NB4 (cell line): ENCODE measurements at regions not wholly inside any gene's neighbourhood (a gene's known extent, or its start where the extent isn't known, plus 50 kb on each side); places are given as distances from the start of the nearest gene placed in this dataset.

ENCODE experiments used
- DNase-seq: peaks from one replicate; pipeline ENCODE4 v3.0.0; 2010; ENCODE audit warnings: low read depth
- H3K4me3 ChIP-seq: one replicate; pipeline ENCODE4 v1.5.1; 2011; ENCODE audit warnings: mild to moderate bottlenecking, low read depth, low read length, moderate library complexity
- MYC ChIP-seq: IDR thresholded peaks from 2 replicates; pipeline ENCODE4 v1.6.1; 2011; ENCODE audit warnings: low read depth, low read length
- POLR2A ChIP-seq: IDR thresholded peaks from 2 replicates; pipeline ENCODE4 v1.6.1; 2011; ENCODE audit warnings: mild to moderate bottlenecking; ENCODE audit not compliant: insufficient read length; ENCODE audit errors: extremely low read depth
- TF ChIP-seq, protein P1 (sequence below): IDR thresholded peaks from 2 replicates; pipeline ENCODE4 v1.6.1; 2011; ENCODE audit warnings: low read depth, low read length
- TF ChIP-seq, protein P2 (sequence below): IDR thresholded peaks from one replicate; pipeline ENCODE4 v1.5.1; 2012; ENCODE audit warnings: low read depth, low read length

GRCh38 chr9:119836036-119836435 is 466.8 kb upstream of the BRINP1 start:
- TF ChIP-seq, protein P1, sequence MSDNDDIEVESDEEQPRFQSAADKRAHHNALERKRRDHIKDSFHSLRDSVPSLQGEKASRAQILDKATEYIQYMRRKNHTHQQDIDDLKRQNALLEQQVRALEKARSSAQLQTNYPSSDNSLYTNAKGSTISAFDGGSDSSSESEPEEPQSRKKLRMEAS = no peak
- TF ChIP-seq POLR2A (no peak), MYC (no peak)
- TF ChIP-seq, protein P2, sequence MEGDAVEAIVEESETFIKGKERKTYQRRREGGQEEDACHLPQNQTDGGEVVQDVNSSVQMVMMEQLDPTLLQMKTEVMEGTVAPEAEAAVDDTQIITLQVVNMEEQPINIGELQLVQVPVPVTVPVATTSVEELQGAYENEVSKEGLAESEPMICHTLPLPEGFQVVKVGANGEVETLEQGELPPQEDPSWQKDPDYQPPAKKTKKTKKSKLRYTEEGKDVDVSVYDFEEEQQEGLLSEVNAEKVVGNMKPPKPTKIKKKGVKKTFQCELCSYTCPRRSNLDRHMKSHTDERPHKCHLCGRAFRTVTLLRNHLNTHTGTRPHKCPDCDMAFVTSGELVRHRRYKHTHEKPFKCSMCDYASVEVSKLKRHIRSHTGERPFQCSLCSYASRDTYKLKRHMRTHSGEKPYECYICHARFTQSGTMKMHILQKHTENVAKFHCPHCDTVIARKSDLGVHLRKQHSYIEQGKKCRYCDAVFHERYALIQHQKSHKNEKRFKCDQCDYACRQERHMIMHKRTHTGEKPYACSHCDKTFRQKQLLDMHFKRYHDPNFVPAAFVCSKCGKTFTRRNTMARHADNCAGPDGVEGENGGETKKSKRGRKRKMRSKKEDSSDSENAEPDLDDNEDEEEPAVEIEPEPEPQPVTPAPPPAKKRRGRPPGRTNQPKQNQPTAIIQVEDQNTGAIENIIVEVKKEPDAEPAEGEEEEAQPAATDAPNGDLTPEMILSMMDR = no peak
- DNase-seq = no peak

GRCh38 chr9:119834064-119834620 is 464.9 kb upstream of the BRINP1 start:
- no peak for DNase-seq
- no peak overlapping the region for H3K4me3 ChIP-seq
- TF ChIP-seq, protein P2 = no peak
- TF ChIP-seq POLR2A (no peak), MYC (no peak)
- TF ChIP-seq, protein P1 = no peak

More at GRCh38 chr9:119836036-119836435, 466.8 kb upstream of the BRINP1 start:
- H3K4me3 ChIP-seq = no peak overlapping the region

DNA sequence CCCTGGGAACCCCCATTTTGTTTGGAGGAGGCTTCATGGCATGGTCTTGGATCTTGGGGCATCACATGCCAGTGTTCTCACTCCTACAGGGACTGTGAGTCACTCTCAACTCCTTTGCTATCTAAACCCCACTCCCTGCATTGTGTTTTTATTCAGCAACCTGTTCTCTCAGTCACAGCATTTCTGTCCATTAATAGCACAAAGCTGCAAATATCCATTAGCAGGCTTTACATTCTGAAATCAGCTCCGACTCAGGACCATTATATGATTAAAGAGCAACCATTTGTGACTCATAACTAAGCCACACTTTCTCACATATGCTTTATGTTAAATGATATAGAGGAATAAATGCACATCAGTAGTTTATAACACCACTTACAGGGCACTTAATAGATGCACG is 462.1 kb upstream of the BRINP1 start:
- no peak overlapping the region for H3K4me3 ChIP-seq
- TF ChIP-seq, protein P1 = no peak
- TF ChIP-seq POLR2A = no peak
- TF ChIP-seq, protein P2 = no peak
- no peak for TF ChIP-seq MYC
- no peak for DNase-seq

- no peak overlapping the region for H3K4me3 ChIP-seq
- TF ChIP-seq MYC (no peak), POLR2A (no peak)
- TF ChIP-seq, protein P2 = no peak
- TF ChIP-seq, protein P1 = no peak
- DNase-seq = no peak
Measured at GRCh38 chr9:119829748-119830147, 460.5 kb upstream of the BRINP1 start.

GRCh38 chr9:119829186-119829585 is 460.0 kb upstream of the BRINP1 start:
- DNase-seq = no peak
- TF ChIP-seq, protein P2 = no peak
- TF ChIP-seq, protein P1 = no peak
- no peak for TF ChIP-seq MYC
- TF ChIP-seq POLR2A = no peak
- no peak overlapping the region for H3K4me3 ChIP-seq
